ENCODE measurements at regions not wholly inside any gene's neighbourhood (a gene's known extent, or its start where the extent isn't known, plus 50 kb on each side); places are given as distances from the start of the nearest gene placed in this dataset.
A peak's percentile ranks its signal among the peaks of the same experiment; 100 is the strongest.
"Not testable (repeated sequence)": the region's sequence is repeated elsewhere in the genome, so short reads cannot be mapped to it uniquely, and the experiment has no call there.

- ATAC-seq; DNase-seq (ENCODE audit: low spot score); intact Hi-C loops (cut with DNase I): not testable (repeated sequence)
Observed at GRCh38 chr1:96152957-96153356, 568.6 kb upstream of the PTBP2 start.

DNA sequence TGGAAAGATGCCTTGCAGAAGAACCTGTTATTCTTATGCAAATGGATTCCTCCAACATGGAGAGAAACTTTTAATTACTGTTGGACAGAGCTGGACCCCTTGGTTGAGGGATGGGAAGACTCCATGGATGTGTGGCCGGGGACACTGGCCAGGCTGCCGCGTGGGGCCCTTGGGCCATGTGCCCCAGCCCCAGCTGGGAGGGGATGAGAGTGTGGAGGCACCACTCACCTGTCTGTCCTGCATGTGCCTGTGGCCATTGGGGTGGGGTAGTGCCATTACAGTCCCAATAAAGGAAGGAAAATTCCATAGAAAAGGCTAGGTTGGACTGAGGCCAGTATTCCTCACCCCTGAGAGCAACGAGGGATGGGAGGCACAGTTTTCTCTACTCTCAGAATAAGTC, 564.5 kb upstream of the PTBP2 start:
- ATAC-seq (no peak), DNase-seq (ENCODE audit: low spot score) (no peak)
- intact Hi-C loops (cut with DNase I): no loop called here

GRCh38 chr1:96159379-96159778, 562.2 kb upstream of the PTBP2 start:
- ATAC-seq: no peak

DNA sequence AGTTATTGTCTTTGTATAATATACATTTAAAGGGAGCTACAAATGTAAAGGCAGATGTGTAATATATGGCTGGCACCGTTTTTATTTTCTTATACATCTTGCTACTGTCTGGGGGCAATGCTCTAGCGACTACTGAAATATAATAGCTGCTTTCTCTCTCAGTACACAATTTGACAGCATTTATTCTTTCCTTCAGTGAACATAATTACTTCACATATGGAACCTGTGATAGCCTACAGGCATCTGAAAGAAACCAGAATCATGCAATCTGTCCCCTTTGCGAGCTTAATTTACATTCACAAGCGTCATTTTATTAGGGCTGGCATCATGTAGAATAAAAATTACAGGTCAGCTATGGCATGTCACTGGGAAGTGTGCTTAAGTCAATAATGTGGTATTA, 557.5 kb upstream of the PTBP2 start:
- ATAC-seq (no peak), DNase-seq (ENCODE audit: low spot score) (no peak)
- intact Hi-C loops (cut with DNase I): no loop called here

More at GRCh38 chr1:96159379-96159778, 562.2 kb upstream of the PTBP2 start:
- no peak for DNase-seq (ENCODE audit: low spot score)
- intact Hi-C loops (cut with DNase I): no loop called here

- DNase-seq (ENCODE audit: low spot score): no peak
- ATAC-seq: no peak
- intact Hi-C loops (cut with DNase I): no loop called here
Observed at GRCh38 chr1:96178053-96178452, 543.5 kb upstream of the PTBP2 start.

DNA sequence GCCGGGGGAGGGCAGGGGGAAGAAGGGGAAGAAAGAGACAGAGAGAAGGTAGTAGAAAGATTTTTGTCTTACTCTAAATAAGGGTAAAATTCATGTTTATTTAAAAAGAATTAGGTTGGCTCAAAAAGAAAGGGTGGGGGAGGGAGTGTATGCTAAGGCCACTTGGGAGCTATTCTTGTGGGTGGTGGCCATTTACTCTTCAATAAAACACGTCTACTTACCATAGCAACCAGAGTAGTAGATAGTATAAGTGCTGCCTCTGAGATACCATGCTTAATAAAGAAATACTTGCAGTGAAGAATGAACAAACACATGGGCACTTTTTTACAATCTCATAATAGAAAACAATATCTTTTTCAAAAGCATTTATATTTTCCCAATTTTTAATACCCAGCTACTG, 538.1 kb upstream of the PTBP2 start:
- ATAC-seq (no peak), DNase-seq (ENCODE audit: low spot score) (no peak)
- intact Hi-C loops (cut with DNase I): no loop called here

DNA sequence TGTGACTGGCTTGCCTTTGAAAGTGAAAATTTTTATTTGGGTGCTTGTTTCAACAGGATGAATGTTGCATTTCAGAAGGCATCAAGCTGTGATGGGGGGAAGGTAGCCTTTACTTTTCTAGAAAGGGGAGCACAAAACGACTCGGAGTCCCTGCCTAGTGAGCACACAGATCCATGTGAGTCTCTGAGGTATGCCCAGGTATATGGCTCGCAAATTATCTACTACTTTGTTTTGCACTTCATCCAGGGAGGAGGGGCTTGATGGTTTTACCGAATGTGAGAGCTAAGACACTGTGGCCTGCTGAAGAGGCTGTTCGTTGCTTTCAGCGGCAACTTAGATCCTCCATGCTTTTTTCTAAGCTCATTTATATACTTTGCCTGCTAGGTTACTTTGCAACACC, 537.7 kb upstream of the PTBP2 start:
- intact Hi-C loops (cut with DNase I): no loop called here
- DNase-seq (ENCODE audit: low spot score): no peak
- no peak for ATAC-seq

- ATAC-seq (no peak), DNase-seq (ENCODE audit: low spot score) (no peak)
- intact Hi-C loops (cut with DNase I): no loop called here
Observed at GRCh38 chr1:96185181-96185580, 536.4 kb upstream of the PTBP2 start.

GRCh38 chr1:96187020-96187419, 534.6 kb upstream of the PTBP2 start:
- DNase-seq (ENCODE audit: low spot score) (no peak), ATAC-seq (no peak)
- intact Hi-C loops (cut with DNase I): no loop called here

GRCh38 chr1:96191165-96191564, 530.4 kb upstream of the PTBP2 start:
- DNase-seq (ENCODE audit: low spot score) (no peak), ATAC-seq (no peak)
- intact Hi-C loops (cut with DNase I): no loop called here

GRCh38 chr1:96206451-96206850, 515.1 kb upstream of the PTBP2 start:
- intact Hi-C loops (cut with DNase I): no loop called here
- DNase-seq (ENCODE audit: low spot score): no peak
- ATAC-seq: no peak

GRCh38 chr1:96207936-96208335, 513.6 kb upstream of the PTBP2 start:
- intact Hi-C loops (cut with DNase I): loop anchor here (2.0 kb wide), 1 partner anchor 53 kb away; no protein-coding TSS in a partner anchor
- DNase-seq (ENCODE audit: low spot score) (no peak), ATAC-seq (no peak)

DNA sequence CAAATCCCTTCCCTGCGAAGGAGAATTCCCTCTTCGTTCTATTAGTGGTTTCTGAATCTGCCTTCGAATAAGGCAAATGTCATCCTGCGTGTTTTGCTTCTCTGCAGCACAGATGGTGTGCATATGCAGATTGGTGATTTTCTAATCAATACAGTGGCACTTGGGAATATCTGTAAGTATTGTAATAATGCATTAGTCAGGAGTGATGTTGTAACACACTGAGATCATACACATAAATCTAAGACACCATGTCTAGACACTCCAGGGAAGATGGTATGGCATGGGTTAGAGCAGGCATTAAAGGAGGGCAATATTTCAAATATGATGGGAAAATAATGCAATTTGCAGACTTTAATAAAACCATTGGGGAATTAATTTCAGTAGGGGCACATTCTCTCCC, 513.2 kb upstream of the PTBP2 start:
- no peak for DNase-seq (ENCODE audit: low spot score)
- intact Hi-C loops (cut with DNase I): loop anchor here (2.0 kb wide), 1 partner anchor 52 kb away; no protein-coding TSS in a partner anchor
- ATAC-seq: no peak

DNA sequence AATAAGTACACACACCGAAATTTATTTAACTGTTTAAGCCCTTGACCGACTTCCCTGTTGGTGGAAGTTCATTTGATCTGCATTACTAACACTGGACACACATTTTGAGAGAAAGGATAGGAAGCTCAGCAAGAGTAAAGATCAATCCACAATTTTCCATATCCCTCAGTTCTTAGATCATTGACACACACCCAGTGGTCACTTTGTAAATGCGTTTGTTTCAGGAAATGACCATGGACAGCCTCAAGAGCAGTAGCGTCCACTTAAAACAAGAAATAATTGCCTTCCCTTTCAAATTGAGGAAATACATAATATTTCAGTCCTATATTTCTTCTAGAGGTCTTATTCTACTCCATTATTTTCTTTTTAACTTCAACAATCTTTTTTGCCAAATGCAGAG, 511.5 kb upstream of the PTBP2 start:
- no peak for ATAC-seq
- intact Hi-C loops (cut with DNase I): no loop called here

GRCh38 chr1:96211202-96211601, 510.4 kb upstream of the PTBP2 start:
- intact Hi-C loops (cut with DNase I): no loop called here
- DNase-seq (ENCODE audit: low spot score) (no peak), ATAC-seq (no peak)

More for the DNA sequence above, 511.5 kb upstream of the PTBP2 start:
- no peak for DNase-seq (ENCODE audit: low spot score)

DNA sequence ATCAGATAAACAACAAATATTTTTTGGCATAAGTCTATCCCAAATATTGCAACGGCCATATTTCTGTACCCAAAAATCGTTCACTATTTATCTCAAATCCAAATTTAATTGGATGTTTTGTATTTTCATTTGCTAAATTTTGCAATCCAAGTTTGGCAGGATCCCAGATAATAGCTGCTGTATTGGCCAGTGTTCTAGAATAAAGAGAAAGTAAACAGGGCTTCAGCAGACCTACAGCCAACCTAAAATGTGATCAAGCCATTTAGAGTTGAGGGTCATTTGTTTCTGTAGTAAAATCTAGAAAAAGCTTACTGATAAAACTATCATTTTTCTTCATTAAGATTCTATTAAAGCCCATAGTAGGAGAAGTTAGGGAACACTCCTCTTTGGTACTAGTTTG, 506.6 kb upstream of the PTBP2 start:
- ATAC-seq: no peak
- DNase-seq (ENCODE audit: low spot score): no peak
- intact Hi-C loops (cut with DNase I): no loop called here

- intact Hi-C loops (cut with DNase I): no loop called here
- no peak for DNase-seq (ENCODE audit: low spot score)
- ATAC-seq: no peak
Observed at GRCh38 chr1:96220651-96221050, 500.9 kb upstream of the PTBP2 start.

GRCh38 chr1:96222701-96223100, 498.9 kb upstream of the PTBP2 start:
- intact Hi-C loops (cut with DNase I): no loop called here
- ATAC-seq (no peak), DNase-seq (ENCODE audit: low spot score) (no peak)

- intact Hi-C loops (cut with DNase I); ATAC-seq; DNase-seq (ENCODE audit: low spot score): not testable (repeated sequence)
Observed at GRCh38 chr1:96224229-96224628, 497.4 kb upstream of the PTBP2 start.

DNA sequence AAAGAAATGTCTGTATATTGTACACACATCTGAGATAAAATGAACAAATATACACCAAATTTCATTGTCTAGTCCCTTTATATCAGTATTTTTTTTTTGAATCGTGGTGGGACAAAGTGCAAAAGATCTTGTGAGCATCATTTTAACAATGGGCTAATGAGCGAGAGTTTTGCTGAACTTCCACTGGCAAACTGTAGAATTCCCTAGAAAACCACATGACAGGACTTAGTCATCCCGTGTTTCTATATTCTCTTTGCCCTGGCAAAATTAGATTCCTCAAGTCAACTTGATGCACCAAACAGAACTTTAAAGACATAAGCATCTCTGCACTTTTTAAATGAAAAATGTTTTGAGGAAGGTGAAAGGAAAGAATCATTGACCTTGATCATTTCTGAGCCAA, 488.2 kb upstream of the PTBP2 start:
- intact Hi-C loops (cut with DNase I): no loop called here
- DNase-seq (ENCODE audit: low spot score) (no peak), ATAC-seq (no peak)

DNA sequence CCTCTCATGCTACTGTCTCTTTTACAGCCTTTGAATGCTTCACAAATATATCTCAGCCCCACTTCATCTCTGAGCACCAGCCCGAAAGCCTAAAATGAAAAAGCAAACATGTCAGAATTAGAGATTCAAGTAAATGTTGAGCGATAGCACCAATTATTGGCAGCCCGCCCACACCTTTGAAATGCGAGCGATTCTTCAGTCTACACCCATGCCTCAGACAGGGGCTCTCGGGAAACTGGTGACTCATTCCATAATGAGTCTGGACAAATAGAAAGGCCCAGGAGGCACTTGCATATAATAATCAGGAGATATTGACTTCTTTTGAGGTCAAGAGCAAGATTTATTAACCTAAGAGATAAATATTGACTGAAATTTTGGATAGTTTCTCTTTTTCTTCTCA, 487.3 kb upstream of the PTBP2 start:
- peak; percentile 60 for ATAC-seq
- DNase-seq (ENCODE audit: low spot score): peak; percentile 63
- intact Hi-C loops (cut with DNase I): no loop called here
